GM12878 (cell line): ENCODE measurements at regions not wholly inside any gene's neighbourhood (a gene's known extent, or its start where the extent isn't known, plus 50 kb on each side); places are given as distances from the start of the nearest gene placed in this dataset.
A peak's percentile ranks its signal among the peaks of the same experiment; 100 is the strongest.

ENCODE experiments used
- ATAC-seq: fragments of 200-7000 bp; cut with Tn5 transposase; 3 replicates; pipeline ENCODE4 v1.9.1; 2020; ENCODE audit warnings: mild to moderate bottlenecking, moderate library complexity
- BruUV-seq: library from RNA; stranded (reverse); fragments of 400-500 nt; replicated peaks from 2 replicates; lab custom pipeline; 2021; lab: Mats Ljungman, UMichigan
- CTCF ChIA-PET: fragments of 300-600 bp; sonication (Branson Sonifier 250); formaldehyde crosslinking; extraction: SDS; loops from one replicate; lab custom pipeline; 2021; ENCODE audit warnings: inconsistent platforms; lab: Yijun Ruan, JAX
- POLR2A ChIA-PET: fragments of 350-600 bp; formaldehyde crosslinking; extraction: SDS; loops from one replicate; lab custom pipeline; 2021; ENCODE audit warnings: inconsistent platforms; lab: Charles Lee
- RAD21 ChIA-PET: fragments of 300-600 bp; sonication (Branson Sonifier 250); formaldehyde crosslinking; loops from one replicate; lab custom pipeline; 2023; ENCODE audit warnings: antibody characterized with exemption; ENCODE audit not compliant: unreplicated experiment; lab: Charles Lee
- SMC1A ChIA-PET: fragments of 300-600 bp; sonication (Branson Sonifier 250); formaldehyde crosslinking; loops from one replicate; lab custom pipeline; 2023; ENCODE audit not compliant: unreplicated experiment, uncharacterized antibody; lab: Charles Lee
- DNase-seq: peaks from one replicate; pipeline ENCODE4 v3.0.0-alpha.2; 2011; ENCODE audit warnings: low read depth, low spot score
- FAIRE-seq: peaks from 3 replicates; lab custom pipeline; 2011; peaks lifted over from hg19 to GRCh38; lab: Jason Lieb, UNC
- H2AFZ ChIP-seq: 2 replicates; pipeline ENCODE4 v1.6.0; 2011; ENCODE audit warnings: low read depth, low read length, control low read depth; ENCODE audit not compliant: control insufficient read depth
- H3K27ac ChIP-seq: 2 replicates; pipeline ENCODE4 v1.5.1; 2011; ENCODE audit warnings: control low read depth; ENCODE audit not compliant: control insufficient read depth, insufficient read depth
- H3K27me3 ChIP-seq, 2 experiments: replicated peaks in 1 of 2; 2 replicates each; pipeline versions ENCODE4 v1.6.0 to v1.6.1; 2011; ENCODE audit warnings: low read length in 1 of 2; ENCODE audit not compliant: control insufficient read depth in 2 of 2, insufficient read depth in 2 of 2
- H3K36me3 ChIP-seq, 2 experiments: 2 replicates each; pipeline ENCODE4 v1.5.1; 2011; ENCODE audit warnings: low read length in 1 of 2; ENCODE audit not compliant: control insufficient read depth in 2 of 2, insufficient read depth in 2 of 2
- H3K4me1 ChIP-seq: 2 replicates; pipeline ENCODE4 v1.6.1; 2011; ENCODE audit warnings: mild to moderate bottlenecking, low read length, moderate library complexity, mixed read lengths; ENCODE audit not compliant: control insufficient read depth, insufficient read depth
- H3K4me2 ChIP-seq: 2 replicates; pipeline ENCODE4 v1.6.0; 2011; ENCODE audit warnings: control low read depth; ENCODE audit not compliant: control insufficient read depth, insufficient read depth
- H3K4me3 ChIP-seq: fragments of 200-600 bp; sonication (generic); 2 replicates; pipeline ENCODE4 v1.5.1; 2016
- H3K79me2 ChIP-seq: 2 replicates; pipeline ENCODE4 v1.6.0; 2011; ENCODE audit warnings: low read length; ENCODE audit not compliant: control insufficient read depth, insufficient read depth
- H3K9ac ChIP-seq: 2 replicates; pipeline ENCODE4 v1.8.0; 2011; ENCODE audit warnings: low read length, control low read depth, mixed read lengths; ENCODE audit not compliant: control insufficient read depth, insufficient read depth
- H3K9me3 ChIP-seq: replicated peaks from 3 replicates; pipeline ENCODE4 v1.5.1; 2011; ENCODE audit warnings: mild to moderate bottlenecking, low read length; ENCODE audit not compliant: control insufficient read depth, insufficient read depth
- H4K20me1 ChIP-seq: 2 replicates; pipeline ENCODE4 v1.6.0; 2011; ENCODE audit not compliant: control insufficient read depth, insufficient read depth
- GABPA ChIP-seq: IDR thresholded peaks from 2 replicates; pipeline ENCODE4 v1.6.1; 2014; ENCODE audit warnings: antibody characterized with exemption, low read depth, mild to moderate bottlenecking, inconsistent platforms
- GATAD2B ChIP-seq: fragments of 450-650 bp; conservative IDR thresholded peaks from 2 replicates; pipeline ENCODE4 v1.6.1; 2017; ENCODE audit warnings: low read depth, mild to moderate bottlenecking, moderate library complexity
- IKZF1 ChIP-seq: fragments of 450-650 bp; conservative IDR thresholded peaks from 2 replicates; pipeline ENCODE4 v1.6.1; 2017; ENCODE audit warnings: antibody characterized with exemption, mild to moderate bottlenecking
- IKZF2 ChIP-seq, 2 experiments: fragments of 450-650 bp; IDR thresholded peaks; 2 replicates each; pipeline ENCODE4 v1.6.1; 2017; ENCODE audit warnings: mild to moderate bottlenecking in 2 of 2, moderate library complexity in 2 of 2
- JUNB ChIP-seq: IDR thresholded peaks from 2 replicates; pipeline ENCODE4 v1.6.1; 2016; ENCODE audit warnings: antibody characterized with exemption, mild to moderate bottlenecking
- NFYA ChIP-seq: IDR thresholded peaks from 2 replicates; pipeline ENCODE4 v1.6.1; 2011; ENCODE audit warnings: low read depth, mild to moderate bottlenecking, low read length, improper control_type of control experiment, borderline replicate concordance
- SREBF1 ChIP-seq: IDR thresholded peaks from 2 replicates; pipeline ENCODE4 v1.6.1; 2012; ENCODE audit warnings: mild to moderate bottlenecking, low read length
- ZNF217 ChIP-seq: fragments of 450-650 bp; IDR thresholded peaks from 2 replicates; pipeline ENCODE4 v1.6.1; 2017; ENCODE audit warnings: antibody characterized with exemption, mild to moderate bottlenecking
- ZNF24 ChIP-seq: fragments of 450-650 bp; IDR thresholded peaks from 2 replicates; pipeline ENCODE4 v1.6.1; 2017; ENCODE audit warnings: antibody characterized with exemption, mild to moderate bottlenecking
- ZZZ3 ChIP-seq: IDR thresholded peaks from 2 replicates; pipeline ENCODE4 v1.6.1; 2011; ENCODE audit warnings: low read depth; ENCODE audit not compliant: control insufficient read depth, insufficient read length
- WGBS: methylation state at CpG from one replicate; pipeline ENCODE4 v1.1.6; 2016; ENCODE audit warnings: low lambda C conversion rate; ENCODE audit not compliant: insufficient replicate concordance, insufficient coverage; ENCODE audit errors: missing lambda C conversion rate; 5-methylcytosine and 5-hydroxymethylcytosine counted together
- in situ Hi-C: fragments of 300-500 bp; cut with MboI; formaldehyde crosslinking; loops from 9 replicates; pipeline ENCODE4 v1.14.3; 2018; ENCODE audit warnings: mixed read lengths
- intact Hi-C: fragments of 100-400 bp; cut with micrococcal nuclease; formaldehyde crosslinking; loops from one replicate; pipeline ENCODE4 v1.14.2; 2022; ENCODE audit not compliant: unreplicated experiment
- TF ChIP-seq, protein P1 (sequence below): fragments of 450-650 bp; IDR thresholded peaks from 2 replicates; pipeline ENCODE4 v1.6.1; 2017; ENCODE audit warnings: mild to moderate bottlenecking, moderate library complexity
- TF ChIP-seq, protein P2 (sequence below): IDR thresholded peaks from 2 replicates; pipeline ENCODE4 v1.6.1; 2012; ENCODE audit warnings: low read depth, low read length, improper control_type of control experiment
- TF ChIP-seq, protein P3 (sequence below): IDR thresholded peaks from 2 replicates; pipeline ENCODE4 v1.6.1; 2011; ENCODE audit warnings: low read depth, mild to moderate bottlenecking, low read length, moderate library complexity, borderline replicate concordance; ENCODE audit errors: extremely low read depth

DNA sequence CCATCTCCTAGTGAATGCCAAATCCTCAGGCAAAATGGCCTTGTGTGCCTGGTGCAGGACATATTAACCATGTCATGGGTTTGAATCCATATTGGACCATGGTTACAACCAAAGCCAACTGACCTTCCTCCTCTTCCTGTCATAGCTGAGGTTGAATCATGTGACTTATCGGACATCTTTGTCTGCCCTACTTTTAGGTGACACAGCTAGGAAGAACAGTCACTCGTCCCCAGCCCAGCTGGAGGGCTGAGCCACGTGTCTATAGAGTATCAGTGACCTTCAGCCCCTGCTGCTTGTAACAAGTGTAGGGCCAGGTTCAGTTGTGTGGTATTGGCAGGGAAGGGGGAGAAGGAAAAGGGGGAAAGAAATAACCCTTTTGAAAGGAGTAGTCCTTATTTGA, 225.2 kb downstream of the KTN1 start:
- intact Hi-C loops = no loop called here

DNA sequence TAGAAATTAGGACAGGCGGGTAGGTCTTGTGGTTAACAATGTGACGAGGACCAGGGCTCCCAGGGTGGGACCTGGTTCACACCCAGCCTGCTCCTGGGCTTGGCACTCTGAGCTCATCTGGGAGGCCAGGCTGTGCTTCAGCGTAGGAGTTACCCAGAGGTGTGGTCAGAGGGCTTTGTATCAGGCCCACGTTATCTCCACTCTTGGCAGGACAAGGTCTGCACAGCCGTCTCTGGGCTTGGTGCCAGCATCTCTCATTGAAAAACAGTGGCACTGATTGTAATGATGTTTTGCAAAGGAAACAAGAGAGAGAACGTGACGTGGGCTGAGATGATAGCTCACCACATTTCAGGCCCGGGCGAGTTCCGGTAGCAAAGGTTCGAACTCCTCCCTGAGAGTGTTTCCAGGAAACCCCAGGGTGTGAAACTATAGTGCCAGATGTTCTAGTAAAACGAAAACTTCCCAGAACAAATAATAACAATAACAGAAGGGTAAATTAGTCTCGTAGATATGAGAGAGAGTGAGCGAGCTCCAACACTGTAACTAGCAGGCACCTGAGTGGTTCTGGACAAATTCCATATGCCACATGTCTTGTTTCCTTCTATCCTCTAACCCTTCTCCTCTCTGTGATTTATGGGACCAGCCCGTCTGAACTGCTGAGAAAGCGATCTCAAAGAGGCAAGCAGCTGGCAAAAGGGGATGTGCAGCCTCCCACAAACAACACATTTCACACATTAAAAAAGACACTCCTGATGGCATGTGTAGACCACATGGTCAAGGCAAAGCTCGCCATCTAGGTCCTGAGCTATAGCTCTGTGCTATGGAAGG, 227.3 kb downstream of the KTN1 start:
- Histone ChIP-seq H3K79me2 (no peaks in the 10 kb centered on the region), H3K4me1 (no peaks in the 10 kb centered on the region; the same call in 1 of the 2 replicates), H2AFZ (no peak overlapping the region), H3K9me3 (peaks cover 2% of the 10 kb centered on the region; the same call in 1 of the 3 replicates), H3K27me3 (no peaks in the 10 kb centered on the region), H3K4me2 (no peak overlapping the region), H4K20me1 (no peaks in the 10 kb centered on the region; the same call in 1 of the 2 replicates), H3K36me3 (no peaks in the 10 kb centered on the region), H3K4me3 (no peak overlapping the region), H3K27ac (no peak overlapping the region), H3K9ac (no peak overlapping the region)
- 12% methylated on average over 17 of the region's 17 CpGs for WGBS
- intact Hi-C loops (no loop called here), in situ Hi-C loops (no loop called here)
- ChIA-PET RAD21 (interaction anchor here (0.8 kb wide), 1 partner anchor 75 kb away, joined by 3 read pairs; no protein-coding TSS in a partner anchor), POLR2A (interaction anchor here (0.5 to 1.1 kb wide), 2 partner anchors 28 to 136 kb away, joined by 3 to 5 read pairs; no protein-coding TSS in a partner anchor), SMC1A (no interaction called here), CTCF (interaction anchor here (1.6 kb wide), 1 partner anchor 25 kb away, joined by 3 read pairs; no protein-coding TSS in a partner anchor)
- ATAC-seq (peak; percentile 80), DNase-seq (no peak), FAIRE-seq (no peak)
- no TSS peak for BruUV-seq
- TF ChIP-seq GATAD2B (no peak), IKZF2 (IDR thresholded peaks at IDR 0.05) (no peak), ZNF24 (no peak), NFYA (no peak), GABPA (no peak), ZZZ3 (no peak), IKZF1 (no peak)
- TF ChIP-seq, protein P1, sequence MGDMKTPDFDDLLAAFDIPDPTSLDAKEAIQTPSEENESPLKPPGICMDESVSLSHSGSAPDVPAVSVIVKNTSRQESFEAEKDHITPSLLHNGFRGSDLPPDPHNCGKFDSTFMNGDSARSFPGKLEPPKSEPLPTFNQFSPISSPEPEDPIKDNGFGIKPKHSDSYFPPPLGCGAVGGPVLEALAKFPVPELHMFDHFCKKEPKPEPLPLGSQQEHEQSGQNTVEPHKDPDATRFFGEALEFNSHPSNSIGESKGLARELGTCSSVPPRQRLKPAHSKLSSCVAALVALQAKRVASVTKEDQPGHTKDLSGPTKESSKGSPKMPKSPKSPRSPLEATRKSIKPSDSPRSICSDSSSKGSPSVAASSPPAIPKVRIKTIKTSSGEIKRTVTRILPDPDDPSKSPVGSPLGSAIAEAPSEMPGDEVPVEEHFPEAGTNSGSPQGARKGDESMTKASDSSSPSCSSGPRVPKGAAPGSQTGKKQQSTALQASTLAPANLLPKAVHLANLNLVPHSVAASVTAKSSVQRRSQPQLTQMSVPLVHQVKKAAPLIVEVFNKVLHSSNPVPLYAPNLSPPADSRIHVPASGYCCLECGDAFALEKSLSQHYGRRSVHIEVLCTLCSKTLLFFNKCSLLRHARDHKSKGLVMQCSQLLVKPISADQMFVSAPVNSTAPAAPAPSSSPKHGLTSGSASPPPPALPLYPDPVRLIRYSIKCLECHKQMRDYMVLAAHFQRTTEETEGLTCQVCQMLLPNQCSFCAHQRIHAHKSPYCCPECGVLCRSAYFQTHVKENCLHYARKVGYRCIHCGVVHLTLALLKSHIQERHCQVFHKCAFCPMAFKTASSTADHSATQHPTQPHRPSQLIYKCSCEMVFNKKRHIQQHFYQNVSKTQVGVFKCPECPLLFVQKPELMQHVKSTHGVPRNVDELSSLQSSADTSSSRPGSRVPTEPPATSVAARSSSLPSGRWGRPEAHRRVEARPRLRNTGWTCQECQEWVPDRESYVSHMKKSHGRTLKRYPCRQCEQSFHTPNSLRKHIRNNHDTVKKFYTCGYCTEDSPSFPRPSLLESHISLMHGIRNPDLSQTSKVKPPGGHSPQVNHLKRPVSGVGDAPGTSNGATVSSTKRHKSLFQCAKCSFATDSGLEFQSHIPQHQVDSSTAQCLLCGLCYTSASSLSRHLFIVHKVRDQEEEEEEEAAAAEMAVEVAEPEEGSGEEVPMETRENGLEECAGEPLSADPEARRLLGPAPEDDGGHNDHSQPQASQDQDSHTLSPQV = no peak
- TF ChIP-seq, protein P2, sequence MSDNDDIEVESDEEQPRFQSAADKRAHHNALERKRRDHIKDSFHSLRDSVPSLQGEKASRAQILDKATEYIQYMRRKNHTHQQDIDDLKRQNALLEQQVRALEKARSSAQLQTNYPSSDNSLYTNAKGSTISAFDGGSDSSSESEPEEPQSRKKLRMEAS = no peak
- TF ChIP-seq, protein P3, sequence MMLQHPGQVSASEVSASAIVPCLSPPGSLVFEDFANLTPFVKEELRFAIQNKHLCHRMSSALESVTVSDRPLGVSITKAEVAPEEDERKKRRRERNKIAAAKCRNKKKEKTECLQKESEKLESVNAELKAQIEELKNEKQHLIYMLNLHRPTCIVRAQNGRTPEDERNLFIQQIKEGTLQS = no peak

More for the DNA sequence above, 225.2 kb downstream of the KTN1 start:
- no peaks in the 10 kb centered on the region; the same call in 1 of the 2 replicates for H4K20me1 ChIP-seq
- no peak overlapping the region for H3K4me3 ChIP-seq
- H3K9ac ChIP-seq = no peak overlapping the region
- 22% methylated on average over 3 of the region's 3 CpGs for WGBS
- no peaks in the 10 kb centered on the region; the same call in 1 of the 2 replicates for H3K4me1 ChIP-seq
- in situ Hi-C loops = no loop called here
- no peak for TF ChIP-seq SREBF1
- TF ChIP-seq JUNB = no peak
- TF ChIP-seq ZNF217 = no peak
- no peak for TF ChIP-seq IKZF1
- ChIA-PET CTCF (no interaction called here), RAD21 (no interaction called here), POLR2A (no interaction called here), SMC1A (interaction anchor here (0.5 kb wide), 1 partner anchor 27 kb away, joined by 3 read pairs; no protein-coding TSS in a partner anchor)
- no peak overlapping the region for H3K27ac ChIP-seq
- no peaks in the 10 kb centered on the region for H3K79me2 ChIP-seq
- no TSS peak for BruUV-seq
- no peak for ATAC-seq
- H3K36me3 ChIP-seq = no peaks in the 10 kb centered on the region
- no peak for FAIRE-seq
- no peak overlapping the region for H2AFZ ChIP-seq
- DNase-seq = no peak
- H3K27me3 ChIP-seq = no peaks in the 10 kb centered on the region
- H3K9me3 ChIP-seq = peaks cover 2% of the 10 kb centered on the region; the same call in 1 of the 3 replicates
- no peak overlapping the region for H3K4me2 ChIP-seq
